A549 (cell line): ENCODE measurements at regions not wholly inside any gene's neighbourhood (a gene's known extent, or its start where the extent isn't known, plus 50 kb on each side); places are given as distances from the start of the nearest gene placed in this dataset.

ENCODE experiments used
- EP300 ChIP-seq, 2 experiments: fragments of >200 bp; sonication (Bioruptor Twin); formaldehyde crosslinking; IDR thresholded peaks; 2 replicates in 1 of 2; 3 replicates in 1 of 2; pipeline ENCODE4 v1.6.1; 2016 to 2017
- NFE2L2 ChIP-seq: fragments of 150-350 bp; conservative IDR thresholded peaks from 2 replicates; pipeline ENCODE4 v1.6.1; 2014; ENCODE audit warnings: low read length
- TF ChIP-seq, protein P1 (sequence below): fragments of >200 bp; sonication (Bioruptor Twin); formaldehyde crosslinking; IDR thresholded peaks from 3 replicates; pipeline ENCODE4 v1.5.1; 2016

- TF ChIP-seq, protein P1, sequence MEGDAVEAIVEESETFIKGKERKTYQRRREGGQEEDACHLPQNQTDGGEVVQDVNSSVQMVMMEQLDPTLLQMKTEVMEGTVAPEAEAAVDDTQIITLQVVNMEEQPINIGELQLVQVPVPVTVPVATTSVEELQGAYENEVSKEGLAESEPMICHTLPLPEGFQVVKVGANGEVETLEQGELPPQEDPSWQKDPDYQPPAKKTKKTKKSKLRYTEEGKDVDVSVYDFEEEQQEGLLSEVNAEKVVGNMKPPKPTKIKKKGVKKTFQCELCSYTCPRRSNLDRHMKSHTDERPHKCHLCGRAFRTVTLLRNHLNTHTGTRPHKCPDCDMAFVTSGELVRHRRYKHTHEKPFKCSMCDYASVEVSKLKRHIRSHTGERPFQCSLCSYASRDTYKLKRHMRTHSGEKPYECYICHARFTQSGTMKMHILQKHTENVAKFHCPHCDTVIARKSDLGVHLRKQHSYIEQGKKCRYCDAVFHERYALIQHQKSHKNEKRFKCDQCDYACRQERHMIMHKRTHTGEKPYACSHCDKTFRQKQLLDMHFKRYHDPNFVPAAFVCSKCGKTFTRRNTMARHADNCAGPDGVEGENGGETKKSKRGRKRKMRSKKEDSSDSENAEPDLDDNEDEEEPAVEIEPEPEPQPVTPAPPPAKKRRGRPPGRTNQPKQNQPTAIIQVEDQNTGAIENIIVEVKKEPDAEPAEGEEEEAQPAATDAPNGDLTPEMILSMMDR = no peak
- no peak for TF ChIP-seq EP300 (IDR thresholded peaks at IDR 0.05)
- TF ChIP-seq NFE2L2 = no peak
Measured at GRCh38 chr15:66833371-66833770, 131.3 kb downstream of the SMAD6 start.
